ENCODE measurements at regions not wholly inside any gene's neighbourhood (a gene's known extent, or its start where the extent isn't known, plus 50 kb on each side); places are given as distances from the start of the nearest gene placed in this dataset.
"Not testable (repeated sequence)": the region's sequence is repeated elsewhere in the genome, so short reads cannot be mapped to it uniquely, and the experiment has no call there.

DNA sequence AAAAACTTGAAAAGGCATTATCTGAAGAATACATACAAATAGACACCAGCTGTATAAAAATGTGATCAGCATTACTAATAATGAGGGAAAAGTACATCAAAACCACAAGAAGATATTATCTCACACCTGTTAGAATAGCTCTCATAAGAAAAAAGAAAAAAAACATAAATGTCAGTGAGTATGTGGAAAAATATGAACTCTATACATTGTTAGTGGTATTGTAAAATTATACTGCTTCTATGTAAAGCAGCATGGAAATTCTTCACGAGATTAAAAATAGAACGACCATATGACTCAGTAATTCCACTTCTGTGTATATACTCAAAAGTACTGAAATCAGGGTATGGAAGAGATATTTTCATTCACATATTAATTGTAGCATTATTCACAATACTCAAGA, 1146.4 kb downstream of the SLITRK5 start:
- Histone ChIP-seq H3K9me3 (no peaks in the 10 kb centered on the region), H3K4me1 (no peaks in the 10 kb centered on the region), H3K27me3 (no peaks in the 10 kb centered on the region), H3K4me3 (replicated peaks in 1 of 3) (no peak overlapping the region), H3K27ac (no peak overlapping the region), H3K36me3 (no peaks in the 10 kb centered on the region)
- 88 to 93% methylated on average over 2 of the region's 2 CpGs for WGBS, 2 donors
- TF ChIP-seq, protein P1, sequence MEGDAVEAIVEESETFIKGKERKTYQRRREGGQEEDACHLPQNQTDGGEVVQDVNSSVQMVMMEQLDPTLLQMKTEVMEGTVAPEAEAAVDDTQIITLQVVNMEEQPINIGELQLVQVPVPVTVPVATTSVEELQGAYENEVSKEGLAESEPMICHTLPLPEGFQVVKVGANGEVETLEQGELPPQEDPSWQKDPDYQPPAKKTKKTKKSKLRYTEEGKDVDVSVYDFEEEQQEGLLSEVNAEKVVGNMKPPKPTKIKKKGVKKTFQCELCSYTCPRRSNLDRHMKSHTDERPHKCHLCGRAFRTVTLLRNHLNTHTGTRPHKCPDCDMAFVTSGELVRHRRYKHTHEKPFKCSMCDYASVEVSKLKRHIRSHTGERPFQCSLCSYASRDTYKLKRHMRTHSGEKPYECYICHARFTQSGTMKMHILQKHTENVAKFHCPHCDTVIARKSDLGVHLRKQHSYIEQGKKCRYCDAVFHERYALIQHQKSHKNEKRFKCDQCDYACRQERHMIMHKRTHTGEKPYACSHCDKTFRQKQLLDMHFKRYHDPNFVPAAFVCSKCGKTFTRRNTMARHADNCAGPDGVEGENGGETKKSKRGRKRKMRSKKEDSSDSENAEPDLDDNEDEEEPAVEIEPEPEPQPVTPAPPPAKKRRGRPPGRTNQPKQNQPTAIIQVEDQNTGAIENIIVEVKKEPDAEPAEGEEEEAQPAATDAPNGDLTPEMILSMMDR (IDR thresholded peaks at IDR 0.05): no peak
- no peak for TF ChIP-seq POLR2A (IDR thresholded peaks at IDR 0.05)
- intact Hi-C loops (cut with DNase I): no loop called here
- DNase-seq: no peak

DNA sequence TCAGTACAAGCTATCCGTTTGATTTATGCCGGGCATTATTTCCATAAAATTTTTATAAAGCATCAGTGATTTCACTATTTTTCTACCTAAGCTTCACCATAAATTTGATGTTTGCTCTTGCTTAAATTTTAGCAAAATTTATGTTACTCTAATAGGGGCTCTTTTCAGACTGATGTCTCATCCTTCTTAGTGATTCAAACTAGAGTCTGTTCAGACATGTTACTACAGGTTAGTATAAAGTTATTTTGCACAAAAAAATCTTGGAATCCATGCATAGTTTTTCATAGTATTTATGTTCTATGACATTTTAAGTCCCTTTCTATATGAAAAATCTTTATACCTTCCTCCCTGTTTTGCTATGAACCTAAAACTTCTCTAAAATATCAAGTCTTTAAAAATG, 1151.9 kb downstream of the SLITRK5 start:
- DNase-seq: no peak
- Histone ChIP-seq H3K4me1 (no peaks in the 10 kb centered on the region), H3K27ac (no peak overlapping the region), H3K27me3 (no peaks in the 10 kb centered on the region), H3K4me3 (replicated peaks in 1 of 3) (no peak overlapping the region), H3K9me3 (no peaks in the 10 kb centered on the region), H3K36me3 (no peaks in the 10 kb centered on the region)
- intact Hi-C loops (cut with DNase I): no loop called here
- TF ChIP-seq, protein P1 (IDR thresholded peaks at IDR 0.05): no peak
- TF ChIP-seq POLR2A (IDR thresholded peaks at IDR 0.05): no peak
- WGBS, 2 donors: 85 to 96% methylated on average over 2 of the region's 2 CpGs

DNA sequence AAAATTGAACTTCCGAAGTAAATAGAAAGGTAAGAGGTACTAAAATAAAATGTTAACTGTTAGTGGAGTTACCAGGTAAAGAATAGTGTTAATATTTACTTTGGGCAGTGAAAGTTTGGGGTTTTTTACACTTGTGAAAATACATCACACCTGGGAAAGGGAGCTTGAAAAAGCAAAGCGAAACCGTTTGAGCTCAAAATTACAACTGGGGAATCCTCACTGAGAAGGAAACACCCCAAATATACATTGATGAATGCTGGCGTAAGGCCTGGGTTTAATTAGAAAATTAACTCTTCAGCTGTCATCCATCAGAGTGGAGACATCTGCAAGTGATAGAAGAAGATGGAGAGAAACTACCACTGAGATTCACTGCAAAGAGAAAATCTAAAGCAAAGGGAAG, 1153.0 kb downstream of the SLITRK5 start:
- H3K27me3 ChIP-seq: no peaks in the 10 kb centered on the region
- no peaks in the 10 kb centered on the region for H3K4me1 ChIP-seq
- TF ChIP-seq, protein P1 (IDR thresholded peaks at IDR 0.05): no peak
- TF ChIP-seq POLR2A (IDR thresholded peaks at IDR 0.05): no peak
- H3K9me3 ChIP-seq: no peaks in the 10 kb centered on the region
- DNase-seq: no peak
- no peak overlapping the region for H3K27ac ChIP-seq
- no peak overlapping the region for H3K4me3 ChIP-seq (replicated peaks in 1 of 3)
- H3K36me3 ChIP-seq: no peaks in the 10 kb centered on the region
- intact Hi-C loops (cut with DNase I): no loop called here
- WGBS, 2 donors: 70 to 76% methylated on average over 4 of the region's 4 CpGs

DNA sequence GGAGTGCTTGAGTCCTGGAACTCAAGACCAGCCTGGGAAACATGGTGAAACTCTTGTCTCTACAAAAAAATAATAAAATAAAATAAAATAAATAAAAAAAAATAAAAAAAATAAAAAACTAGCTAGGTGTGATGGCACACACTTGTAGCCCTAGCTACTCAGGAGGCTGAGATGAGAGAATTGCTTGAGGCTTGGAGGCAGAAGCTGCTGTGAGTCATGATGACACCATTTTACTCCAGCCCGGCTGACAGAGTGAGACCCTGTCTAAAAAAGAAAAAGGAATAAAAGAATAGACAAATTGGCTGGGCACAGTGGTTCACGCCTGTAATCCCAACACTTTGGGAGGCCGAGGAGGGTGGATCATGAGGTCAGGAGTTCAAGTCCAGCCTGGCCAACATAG, 1168.9 kb downstream of the SLITRK5 start:
- H3K9me3 ChIP-seq: no peaks in the 10 kb centered on the region
- no peak overlapping the region for H3K4me3 ChIP-seq (replicated peaks in 1 of 3)
- no peaks in the 10 kb centered on the region for H3K36me3 ChIP-seq
- no peak overlapping the region for H3K27ac ChIP-seq
- TF ChIP-seq POLR2A (IDR thresholded peaks at IDR 0.05): no peak
- TF ChIP-seq, protein P1 (IDR thresholded peaks at IDR 0.05): no peak
- intact Hi-C loops (cut with DNase I): no loop called here
- no peak for DNase-seq
- no peaks in the 10 kb centered on the region for H3K4me1 ChIP-seq
- 94 to 95% methylated on average over 3 of the region's 3 CpGs for WGBS, 2 donors
- no peaks in the 10 kb centered on the region for H3K27me3 ChIP-seq

DNA sequence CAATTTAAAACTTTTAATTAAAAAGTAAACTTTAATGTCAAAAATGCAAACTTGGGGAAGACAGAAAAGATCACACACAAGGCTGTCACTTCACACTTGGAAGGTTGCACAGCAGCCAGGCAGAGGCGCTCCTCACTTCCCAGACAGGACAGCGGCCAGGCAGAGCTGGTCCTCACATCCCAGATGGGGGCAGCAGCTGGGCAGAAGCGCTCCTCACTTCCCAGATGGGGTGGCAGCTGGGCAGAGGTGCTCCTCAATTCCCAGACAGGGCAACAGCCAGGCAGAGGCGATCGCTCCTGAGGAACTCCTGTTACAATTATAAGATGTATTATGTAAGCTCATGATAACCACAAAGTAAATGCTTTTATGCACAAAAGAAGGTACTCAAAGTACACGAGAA, 1181.1 kb downstream of the SLITRK5 start:
- H3K4me1 ChIP-seq; H3K4me3 ChIP-seq (replicated peaks in 1 of 3); H3K27me3 ChIP-seq; intact Hi-C loops (cut with DNase I); H3K9me3 ChIP-seq; H3K36me3 ChIP-seq; DNase-seq; H3K27ac ChIP-seq: not testable (repeated sequence)
- WGBS, 2 donors: 91% methylated on average over 6 of the region's 6 CpGs

DNA sequence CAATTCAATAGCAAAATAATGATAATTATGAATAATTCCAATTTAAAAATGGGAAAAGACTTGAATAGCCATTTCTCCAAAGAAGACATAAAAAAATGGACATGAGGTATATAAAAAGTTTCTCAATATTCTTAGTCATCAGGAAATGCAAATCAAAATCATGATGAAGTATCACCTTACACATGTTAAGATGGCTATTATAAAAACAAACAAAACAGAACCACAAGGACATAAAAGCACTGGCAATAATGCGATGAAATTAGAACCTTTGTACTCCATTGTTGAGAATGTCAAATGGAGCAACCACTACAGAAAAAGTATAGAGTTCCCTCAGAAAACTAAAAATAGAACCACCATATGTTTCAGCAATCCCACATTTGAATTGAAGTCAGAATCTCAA, 1186.1 kb downstream of the SLITRK5 start:
- H3K27ac ChIP-seq: no peak overlapping the region
- 94 to 98% methylated on average over 1 of the region's 1 CpG for WGBS, 2 donors
- no peaks in the 10 kb centered on the region for H3K36me3 ChIP-seq
- no peak for TF ChIP-seq POLR2A (IDR thresholded peaks at IDR 0.05)
- TF ChIP-seq, protein P1 (IDR thresholded peaks at IDR 0.05): no peak
- H3K4me3 ChIP-seq (replicated peaks in 1 of 3): no peak overlapping the region
- no peaks in the 10 kb centered on the region for H3K27me3 ChIP-seq
- intact Hi-C loops (cut with DNase I): no loop called here
- no peak for DNase-seq
- no peaks in the 10 kb centered on the region for H3K9me3 ChIP-seq
- H3K4me1 ChIP-seq: no peaks in the 10 kb centered on the region

All from thyroid gland (tissue), 4 donors.